ENCODE measurements at regions not wholly inside any gene's neighbourhood (a gene's known extent, or its start where the extent isn't known, plus 50 kb on each side); places are given as distances from the start of the nearest gene placed in this dataset.

GRCh38 chr5:18489703-18490102, 855.4 kb downstream of the TAF11L14 start:
- ATAC-seq = no peak
- TF ChIP-seq ZC3H10 (CRISPR knock-in tag; IDR thresholded peaks at IDR 0.05) (no peak), ARNTL (CRISPR knock-in tag; IDR thresholded peaks at IDR 0.05; ENCODE audit: borderline replicate concordance, low read depth) (no peak), PATZ1 (CRISPR knock-in tag; IDR thresholded peaks at IDR 0.05; ENCODE audit: borderline replicate concordance) (no peak), ESRRG (CRISPR knock-in tag; IDR thresholded peaks at IDR 0.05) (no peak), TCF4 (CRISPR knock-in tag; IDR thresholded peaks at IDR 0.05; ENCODE audit: borderline replicate concordance) (no peak), ZNF8 (CRISPR knock-in tag; IDR thresholded peaks at IDR 0.05) (no peak), ISL1 (CRISPR knock-in tag; IDR thresholded peaks at IDR 0.05) (no peak), BACH2 (CRISPR knock-in tag; IDR thresholded peaks at IDR 0.05; ENCODE audit: borderline replicate concordance) (no peak), SNAI2 (CRISPR knock-in tag; IDR thresholded peaks at IDR 0.05) (no peak), ZFP3 (CRISPR knock-in tag; IDR thresholded peaks at IDR 0.05) (no peak), ZFP30 (CRISPR knock-in tag; IDR thresholded peaks at IDR 0.05) (no peak), PPARA (CRISPR knock-in tag; IDR thresholded peaks at IDR 0.05; ENCODE audit: borderline replicate concordance) (no peak), ZNF565 (CRISPR knock-in tag; conservative IDR thresholded peaks at IDR 0.05; ENCODE audit: low read depth) (no peak), GLIS3 (CRISPR knock-in tag; IDR thresholded peaks at IDR 0.05) (no peak), ZNF70 (CRISPR knock-in tag; IDR thresholded peaks at IDR 0.05) (no peak), RARB (CRISPR knock-in tag; IDR thresholded peaks at IDR 0.05) (no peak), TOX (CRISPR knock-in tag; IDR thresholded peaks at IDR 0.05; ENCODE audit: borderline replicate concordance) (no peak), CSDC2 (CRISPR knock-in tag; IDR thresholded peaks at IDR 0.05) (no peak)
- TF ChIP-seq, protein P1, sequence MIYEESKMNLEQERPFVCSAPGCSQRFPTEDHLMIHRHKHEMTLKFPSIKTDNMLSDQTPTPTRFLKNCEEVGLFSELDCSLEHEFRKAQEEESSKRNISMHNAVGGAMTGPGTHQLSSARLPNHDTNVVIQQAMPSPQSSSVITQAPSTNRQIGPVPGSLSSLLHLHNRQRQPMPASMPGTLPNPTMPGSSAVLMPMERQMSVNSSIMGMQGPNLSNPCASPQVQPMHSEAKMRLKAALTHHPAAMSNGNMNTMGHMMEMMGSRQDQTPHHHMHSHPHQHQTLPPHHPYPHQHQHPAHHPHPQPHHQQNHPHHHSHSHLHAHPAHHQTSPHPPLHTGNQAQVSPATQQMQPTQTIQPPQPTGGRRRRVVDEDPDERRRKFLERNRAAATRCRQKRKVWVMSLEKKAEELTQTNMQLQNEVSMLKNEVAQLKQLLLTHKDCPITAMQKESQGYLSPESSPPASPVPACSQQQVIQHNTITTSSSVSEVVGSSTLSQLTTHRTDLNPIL (CRISPR knock-in tag; IDR thresholded peaks at IDR 0.05; ENCODE audit: low read depth) = no peak
- TF ChIP-seq, protein P2, sequence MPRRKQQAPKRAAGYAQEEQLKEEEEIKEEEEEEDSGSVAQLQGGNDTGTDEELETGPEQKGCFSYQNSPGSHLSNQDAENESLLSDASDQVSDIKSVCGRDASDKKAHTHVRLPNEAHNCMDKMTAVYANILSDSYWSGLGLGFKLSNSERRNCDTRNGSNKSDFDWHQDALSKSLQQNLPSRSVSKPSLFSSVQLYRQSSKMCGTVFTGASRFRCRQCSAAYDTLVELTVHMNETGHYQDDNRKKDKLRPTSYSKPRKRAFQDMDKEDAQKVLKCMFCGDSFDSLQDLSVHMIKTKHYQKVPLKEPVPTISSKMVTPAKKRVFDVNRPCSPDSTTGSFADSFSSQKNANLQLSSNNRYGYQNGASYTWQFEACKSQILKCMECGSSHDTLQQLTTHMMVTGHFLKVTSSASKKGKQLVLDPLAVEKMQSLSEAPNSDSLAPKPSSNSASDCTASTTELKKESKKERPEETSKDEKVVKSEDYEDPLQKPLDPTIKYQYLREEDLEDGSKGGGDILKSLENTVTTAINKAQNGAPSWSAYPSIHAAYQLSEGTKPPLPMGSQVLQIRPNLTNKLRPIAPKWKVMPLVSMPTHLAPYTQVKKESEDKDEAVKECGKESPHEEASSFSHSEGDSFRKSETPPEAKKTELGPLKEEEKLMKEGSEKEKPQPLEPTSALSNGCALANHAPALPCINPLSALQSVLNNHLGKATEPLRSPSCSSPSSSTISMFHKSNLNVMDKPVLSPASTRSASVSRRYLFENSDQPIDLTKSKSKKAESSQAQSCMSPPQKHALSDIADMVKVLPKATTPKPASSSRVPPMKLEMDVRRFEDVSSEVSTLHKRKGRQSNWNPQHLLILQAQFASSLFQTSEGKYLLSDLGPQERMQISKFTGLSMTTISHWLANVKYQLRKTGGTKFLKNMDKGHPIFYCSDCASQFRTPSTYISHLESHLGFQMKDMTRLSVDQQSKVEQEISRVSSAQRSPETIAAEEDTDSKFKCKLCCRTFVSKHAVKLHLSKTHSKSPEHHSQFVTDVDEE (CRISPR knock-in tag; IDR thresholded peaks at IDR 0.05) = no peak

DNA sequence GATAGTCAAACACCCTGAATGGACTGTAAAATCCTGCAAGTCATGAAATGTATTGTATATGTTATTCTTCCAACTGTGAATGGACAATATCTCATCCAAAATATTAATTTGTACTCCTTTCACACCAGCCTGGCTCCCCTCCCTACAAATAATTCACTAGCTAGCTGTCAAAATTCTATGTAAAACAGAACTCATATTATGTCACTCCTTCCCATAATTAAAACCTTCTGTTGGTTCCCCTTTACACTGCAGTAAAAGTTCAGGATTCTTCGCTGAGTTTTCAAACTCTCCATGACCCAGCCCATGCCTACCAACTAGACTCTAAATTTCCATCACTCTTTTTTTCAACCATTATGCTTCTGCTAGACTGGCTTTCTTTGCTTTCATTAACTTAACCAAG, 857.1 kb downstream of the TAF11L14 start:
- ATAC-seq = no peak
- TF ChIP-seq POU6F1 (CRISPR knock-in tag; IDR thresholded peaks at IDR 0.05; ENCODE audit: borderline replicate concordance, low read depth) (no peak), CSRNP3 (CRISPR knock-in tag; IDR thresholded peaks at IDR 0.05) (no peak)

DNA sequence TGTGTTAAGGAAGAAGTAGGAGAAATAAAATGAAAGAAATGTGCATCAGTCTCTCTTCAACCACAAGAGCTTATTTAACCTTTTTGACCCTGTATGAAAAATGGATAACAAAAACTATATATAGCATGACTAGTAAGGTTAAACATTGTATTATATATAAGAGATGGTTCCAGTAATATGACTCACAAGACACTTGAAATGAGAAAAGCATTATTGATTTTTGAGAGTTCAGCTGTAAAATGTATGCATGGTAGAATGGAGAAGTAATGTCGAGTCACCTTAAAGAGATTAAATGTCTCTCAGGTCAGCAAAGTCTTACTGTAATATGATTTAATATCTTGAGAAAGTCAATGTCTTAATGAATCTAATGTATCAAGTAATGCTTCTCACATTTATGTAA, 860.9 kb downstream of the TAF11L14 start:
- no peak for ATAC-seq
- TF ChIP-seq OSR1 (CRISPR knock-in tag; IDR thresholded peaks at IDR 0.05) (no peak), RARB (CRISPR knock-in tag; IDR thresholded peaks at IDR 0.05) (no peak), PATZ1 (CRISPR knock-in tag; IDR thresholded peaks at IDR 0.05; ENCODE audit: borderline replicate concordance) (no peak), ZNF565 (CRISPR knock-in tag; conservative IDR thresholded peaks at IDR 0.05; ENCODE audit: low read depth) (no peak), ZFP30 (CRISPR knock-in tag; IDR thresholded peaks at IDR 0.05) (no peak), ZFP3 (CRISPR knock-in tag; IDR thresholded peaks at IDR 0.05) (no peak), BACH2 (CRISPR knock-in tag; IDR thresholded peaks at IDR 0.05; ENCODE audit: borderline replicate concordance) (no peak), ZNF70 (CRISPR knock-in tag; IDR thresholded peaks at IDR 0.05) (no peak)
- TF ChIP-seq, protein P2 (CRISPR knock-in tag; IDR thresholded peaks at IDR 0.05) = no peak
